ENCODE measurements at regions not wholly inside any gene's neighbourhood (a gene's known extent, or its start where the extent isn't known, plus 50 kb on each side); places are given as distances from the start of the nearest gene placed in this dataset.

DNA sequence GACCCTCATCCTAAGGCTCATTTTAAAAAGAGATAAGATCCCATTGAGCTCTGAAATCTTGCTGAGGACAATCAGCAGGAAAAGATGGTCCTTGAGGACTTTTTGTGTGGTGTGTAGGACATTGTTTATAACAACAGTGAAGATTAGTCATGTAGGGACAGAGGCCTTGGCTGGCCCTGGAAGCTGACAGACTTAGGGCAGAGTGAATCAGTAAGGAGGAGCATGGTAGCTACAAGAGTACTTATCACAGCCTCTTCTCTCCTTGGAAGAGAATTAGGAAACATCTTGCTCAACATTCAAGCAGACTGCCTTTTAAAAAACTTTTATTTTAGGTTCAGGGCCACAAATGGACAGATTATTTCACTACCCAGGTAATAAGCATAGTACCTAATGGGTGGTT lies 665.9 kb upstream of the SALL1 start:
- TF ChIP-seq EZH2 (IDR thresholded peaks at IDR 0.05; ENCODE audit: low read depth) (no peak), CTCF (conservative IDR thresholded peaks at IDR 0.05) (no peak)
